ENCODE measurements at regions not wholly inside any gene's neighbourhood (a gene's known extent, or its start where the extent isn't known, plus 50 kb on each side); places are given as distances from the start of the nearest gene placed in this dataset.
"Not testable (repeated sequence)": the region's sequence is repeated elsewhere in the genome, so short reads cannot be mapped to it uniquely, and the experiment has no call there.

- Mint-ChIP-seq H3K27ac (no peak overlapping the region), H3K9me3 (no peaks in the 10 kb centered on the region), H3K4me3 (no peak overlapping the region)
Observed at GRCh38 chr1:118306851-118307250, 121.8 kb upstream of the SPAG17 start.

GRCh38 chr1:118304722-118305359 is 119.8 kb upstream of the SPAG17 start:
- peaks cover 1% of the 10 kb centered on the region for H3K27me3 Mint-ChIP-seq
- no peaks in the 10 kb centered on the region for H3K9me3 Mint-ChIP-seq
- H3K4me3 Mint-ChIP-seq: no peak overlapping the region
- DNase-seq: no peak
- no peak overlapping the region for H3K27ac Mint-ChIP-seq
- H3K4me1 Mint-ChIP-seq: no peaks in the 10 kb centered on the region
- no peaks in the 10 kb centered on the region for H3K36me3 Mint-ChIP-seq (ENCODE audit: low read depth)
- no peak for ATAC-seq

More at GRCh38 chr1:118306851-118307250, 121.8 kb upstream of the SPAG17 start:
- H3K36me3 Mint-ChIP-seq (ENCODE audit: low read depth): no peaks in the 10 kb centered on the region
- H3K27me3 Mint-ChIP-seq: peaks cover 1% of the 10 kb centered on the region
- ATAC-seq (no peak), DNase-seq (no peak)
- H3K4me1 Mint-ChIP-seq: no peaks in the 10 kb centered on the region

- ATAC-seq: no peak
- DNase-seq: no peak
- Mint-ChIP-seq H3K27ac (no peak overlapping the region), H3K27me3 (peaks cover 1% of the 10 kb centered on the region), H3K4me3 (no peak overlapping the region), H3K4me1 (no peaks in the 10 kb centered on the region), H3K9me3 (no peaks in the 10 kb centered on the region), H3K36me3 (ENCODE audit: low read depth) (no peaks in the 10 kb centered on the region)
Observed at GRCh38 chr1:118303534-118303933, 118.5 kb upstream of the SPAG17 start.

GRCh38 chr1:118303064-118303463 is 118.0 kb upstream of the SPAG17 start:
- ATAC-seq (no peak), DNase-seq (no peak)
- peaks cover 1% of the 10 kb centered on the region for H3K27me3 Mint-ChIP-seq
- H3K4me1 Mint-ChIP-seq: no peaks in the 10 kb centered on the region
- no peak overlapping the region for H3K27ac Mint-ChIP-seq
- no peaks in the 10 kb centered on the region for H3K9me3 Mint-ChIP-seq
- no peak overlapping the region for H3K4me3 Mint-ChIP-seq
- no peaks in the 10 kb centered on the region for H3K36me3 Mint-ChIP-seq (ENCODE audit: low read depth)

GRCh38 chr1:118302145-118302544 is 117.1 kb upstream of the SPAG17 start:
- no peak overlapping the region for H3K4me3 Mint-ChIP-seq
- no peak overlapping the region for H3K27ac Mint-ChIP-seq
- ATAC-seq (no peak), DNase-seq (no peak)
- H3K9me3 Mint-ChIP-seq: no peaks in the 10 kb centered on the region
- H3K36me3 Mint-ChIP-seq (ENCODE audit: low read depth): no peaks in the 10 kb centered on the region
- H3K27me3 Mint-ChIP-seq: peaks cover 1% of the 10 kb centered on the region
- H3K4me1 Mint-ChIP-seq: no peaks in the 10 kb centered on the region

- Mint-ChIP-seq H3K27me3 (peaks cover 1% of the 10 kb centered on the region), H3K4me3 (no peak overlapping the region), H3K27ac (no peak overlapping the region), H3K4me1 (no peaks in the 10 kb centered on the region), H3K9me3 (no peaks in the 10 kb centered on the region), H3K36me3 (ENCODE audit: low read depth) (no peaks in the 10 kb centered on the region)
- no peak for ATAC-seq
- no peak for DNase-seq
Observed at GRCh38 chr1:118300808-118301207, 115.8 kb upstream of the SPAG17 start.

GRCh38 chr1:118298397-118298796 is 113.4 kb upstream of the SPAG17 start:
- H3K36me3 Mint-ChIP-seq (ENCODE audit: low read depth): no peaks in the 10 kb centered on the region
- H3K4me1 Mint-ChIP-seq: no peaks in the 10 kb centered on the region
- DNase-seq (no peak), ATAC-seq (no peak)
- H3K4me3 Mint-ChIP-seq: no peak overlapping the region
- peaks cover under 1% of the 10 kb centered on the region for H3K27me3 Mint-ChIP-seq
- H3K27ac Mint-ChIP-seq: no peak overlapping the region
- H3K9me3 Mint-ChIP-seq: no peaks in the 10 kb centered on the region

- Mint-ChIP-seq H3K36me3 (ENCODE audit: low read depth) (no peaks in the 10 kb centered on the region), H3K27me3 (no peaks in the 10 kb centered on the region), H3K4me3 (no peak overlapping the region), H3K9me3 (no peaks in the 10 kb centered on the region), H3K27ac (no peak overlapping the region), H3K4me1 (no peaks in the 10 kb centered on the region)
- no peak for DNase-seq
- ATAC-seq: no peak
Observed at GRCh38 chr1:118297521-118297920, 112.5 kb upstream of the SPAG17 start.

GRCh38 chr1:118294875-118295642 is 110.0 kb upstream of the SPAG17 start:
- H3K36me3 Mint-ChIP-seq (ENCODE audit: low read depth): no peaks in the 10 kb centered on the region
- H3K27ac Mint-ChIP-seq: no peak overlapping the region
- no peak for ATAC-seq
- no peaks in the 10 kb centered on the region for H3K9me3 Mint-ChIP-seq
- H3K4me3 Mint-ChIP-seq: no peak overlapping the region
- no peaks in the 10 kb centered on the region for H3K27me3 Mint-ChIP-seq
- no peaks in the 10 kb centered on the region for H3K4me1 Mint-ChIP-seq
- no peak for DNase-seq

- no peak overlapping the region for H3K4me3 Mint-ChIP-seq
- ATAC-seq (no peak), DNase-seq (no peak)
- H3K36me3 Mint-ChIP-seq (ENCODE audit: low read depth): no peaks in the 10 kb centered on the region
- H3K9me3 Mint-ChIP-seq: no peaks in the 10 kb centered on the region
- no peaks in the 10 kb centered on the region for H3K27me3 Mint-ChIP-seq
- no peaks in the 10 kb centered on the region for H3K4me1 Mint-ChIP-seq
- no peak overlapping the region for H3K27ac Mint-ChIP-seq
Observed at GRCh38 chr1:118291661-118292060, 106.6 kb upstream of the SPAG17 start.

GRCh38 chr1:118290571-118290970 is 105.5 kb upstream of the SPAG17 start:
- Mint-ChIP-seq H3K27ac (no peak overlapping the region), H3K9me3 (no peaks in the 10 kb centered on the region), H3K27me3 (no peaks in the 10 kb centered on the region), H3K4me3 (no peak overlapping the region), H3K4me1 (no peaks in the 10 kb centered on the region), H3K36me3 (ENCODE audit: low read depth) (no peaks in the 10 kb centered on the region)
- ATAC-seq (no peak), DNase-seq (no peak)

- H3K27ac Mint-ChIP-seq: no peak overlapping the region
- H3K27me3 Mint-ChIP-seq: no peaks in the 10 kb centered on the region
- ATAC-seq (no peak), DNase-seq (no peak)
- H3K4me3 Mint-ChIP-seq: no peak overlapping the region
- no peaks in the 10 kb centered on the region for H3K36me3 Mint-ChIP-seq (ENCODE audit: low read depth)
- no peaks in the 10 kb centered on the region for H3K9me3 Mint-ChIP-seq
- H3K4me1 Mint-ChIP-seq: no peaks in the 10 kb centered on the region
Observed at GRCh38 chr1:118290046-118290445, 105.0 kb upstream of the SPAG17 start.

GRCh38 chr1:118280656-118281055 is 95.6 kb upstream of the SPAG17 start:
- not testable (repeated sequence) for H3K4me1 Mint-ChIP-seq; DNase-seq; H3K27me3 Mint-ChIP-seq; H3K9me3 Mint-ChIP-seq; H3K27ac Mint-ChIP-seq; ATAC-seq; H3K36me3 Mint-ChIP-seq (ENCODE audit: low read depth); H3K4me3 Mint-ChIP-seq

- Mint-ChIP-seq H3K4me3 (no peak overlapping the region), H3K27ac (no peak overlapping the region), H3K27me3 (no peaks in the 10 kb centered on the region), H3K9me3 (peaks cover 5% of the 10 kb centered on the region), H3K4me1 (no peaks in the 10 kb centered on the region), H3K36me3 (ENCODE audit: low read depth) (no peaks in the 10 kb centered on the region)
- DNase-seq (no peak), ATAC-seq (no peak)
Observed at GRCh38 chr1:118275472-118276115, 90.6 kb upstream of the SPAG17 start.

- H3K9me3 Mint-ChIP-seq: no peaks in the 10 kb centered on the region
- no peak overlapping the region for H3K27ac Mint-ChIP-seq
- H3K27me3 Mint-ChIP-seq: no peaks in the 10 kb centered on the region
- DNase-seq: no peak
- no peak for ATAC-seq
- H3K4me3 Mint-ChIP-seq: no peak overlapping the region
- H3K36me3 Mint-ChIP-seq (ENCODE audit: low read depth): no peaks in the 10 kb centered on the region
- no peaks in the 10 kb centered on the region for H3K4me1 Mint-ChIP-seq
Observed at GRCh38 chr1:118272884-118273283, 87.9 kb upstream of the SPAG17 start.

All from activated naive CD8-positive, alpha-beta T cell treated with anti-CD3 and anti-CD28 coated beads, Interleukin-2, amount 50 U/mL, for 24 hours (primary cell).